ENCODE measurements at regions not wholly inside any gene's neighbourhood (a gene's known extent, or its start where the extent isn't known, plus 50 kb on each side); places are given as distances from the start of the nearest gene placed in this dataset.
A peak's percentile ranks its signal among the peaks of the same experiment; 100 is the strongest.

- in situ Hi-C loops (cut with MboI; ENCODE audit: low pct_unique_long_range_greater_than_20kb, low sequenced_read_pairs): no loop called here
Measured at GRCh38 chr6:111982681-111983080, 71.2 kb upstream of the CCN6 start.

GRCh38 chr6:111983193-111983592 is 70.7 kb upstream of the CCN6 start:
- in situ Hi-C loops (cut with MboI; ENCODE audit: low pct_unique_long_range_greater_than_20kb, low sequenced_read_pairs): no loop called here

More at GRCh38 chr6:111982681-111983080, 71.2 kb upstream of the CCN6 start:
- no peak for DNase-seq

GRCh38 chr6:111984081-111984480 is 69.8 kb upstream of the CCN6 start:
- in situ Hi-C loops (cut with MboI; ENCODE audit: low pct_unique_long_range_greater_than_20kb, low sequenced_read_pairs): no loop called here

More at GRCh38 chr6:111983193-111983592, 70.7 kb upstream of the CCN6 start:
- no peak for DNase-seq

GRCh38 chr6:111984516-111985201 is 69.2 kb upstream of the CCN6 start:
- in situ Hi-C loops (cut with MboI; ENCODE audit: low pct_unique_long_range_greater_than_20kb, low sequenced_read_pairs): no loop called here
- DNase-seq: no peak

More at GRCh38 chr6:111984081-111984480, 69.8 kb upstream of the CCN6 start:
- no peak for DNase-seq

- in situ Hi-C loops (cut with MboI; ENCODE audit: low pct_unique_long_range_greater_than_20kb, low sequenced_read_pairs): no loop called here
- no peak for DNase-seq
Measured at GRCh38 chr6:111985202-111985731, 68.6 kb upstream of the CCN6 start.

GRCh38 chr6:111986651-111987050 is 67.3 kb upstream of the CCN6 start:
- in situ Hi-C loops (cut with MboI; ENCODE audit: low pct_unique_long_range_greater_than_20kb, low sequenced_read_pairs): no loop called here
- no peak for DNase-seq

GRCh38 chr6:111987295-111987694 is 66.6 kb upstream of the CCN6 start:
- in situ Hi-C loops (cut with MboI; ENCODE audit: low pct_unique_long_range_greater_than_20kb, low sequenced_read_pairs): no loop called here

GRCh38 chr6:111988926-111989325 is 65.0 kb upstream of the CCN6 start:
- in situ Hi-C loops (cut with MboI; ENCODE audit: low pct_unique_long_range_greater_than_20kb, low sequenced_read_pairs): no loop called here
- no peak for DNase-seq

More at GRCh38 chr6:111987295-111987694, 66.6 kb upstream of the CCN6 start:
- DNase-seq: peak; percentile 10

- DNase-seq: no peak
- in situ Hi-C loops (cut with MboI; ENCODE audit: low pct_unique_long_range_greater_than_20kb, low sequenced_read_pairs): no loop called here
Measured at GRCh38 chr6:111989743-111990142, 64.2 kb upstream of the CCN6 start.

- DNase-seq: no peak
- in situ Hi-C loops (cut with MboI; ENCODE audit: low pct_unique_long_range_greater_than_20kb, low sequenced_read_pairs): no loop called here
Measured at GRCh38 chr6:111990214-111990613, 63.7 kb upstream of the CCN6 start.

GRCh38 chr6:111992851-111993250 is 61.1 kb upstream of the CCN6 start:
- in situ Hi-C loops (cut with MboI; ENCODE audit: low pct_unique_long_range_greater_than_20kb, low sequenced_read_pairs): no loop called here
- no peak for DNase-seq

GRCh38 chr6:111993342-111993741 is 60.6 kb upstream of the CCN6 start:
- DNase-seq: no peak
- in situ Hi-C loops (cut with MboI; ENCODE audit: low pct_unique_long_range_greater_than_20kb, low sequenced_read_pairs): no loop called here

- DNase-seq: no peak
- in situ Hi-C loops (cut with MboI; ENCODE audit: low pct_unique_long_range_greater_than_20kb, low sequenced_read_pairs): no loop called here
Measured at GRCh38 chr6:111994791-111995190, 59.1 kb upstream of the CCN6 start.

- in situ Hi-C loops (cut with MboI; ENCODE audit: low pct_unique_long_range_greater_than_20kb, low sequenced_read_pairs): no loop called here
- DNase-seq: no peak
Measured at GRCh38 chr6:111995404-111995803, 58.5 kb upstream of the CCN6 start.

GRCh38 chr6:111996144-111996865 is 57.6 kb upstream of the CCN6 start:
- DNase-seq: no peak
- in situ Hi-C loops (cut with MboI; ENCODE audit: low pct_unique_long_range_greater_than_20kb, low sequenced_read_pairs): no loop called here

GRCh38 chr6:111997078-111997852 is 56.6 kb upstream of the CCN6 start:
- DNase-seq: peak; percentile 65
- in situ Hi-C loops (cut with MboI; ENCODE audit: low pct_unique_long_range_greater_than_20kb, low sequenced_read_pairs): no loop called here

- in situ Hi-C loops (cut with MboI; ENCODE audit: low pct_unique_long_range_greater_than_20kb, low sequenced_read_pairs): no loop called here
- DNase-seq: no peak
Measured at GRCh38 chr6:111997853-111998208, 56.1 kb upstream of the CCN6 start.

GRCh38 chr6:112002307-112002706 is 51.6 kb upstream of the CCN6 start:
- in situ Hi-C loops (cut with MboI; ENCODE audit: low pct_unique_long_range_greater_than_20kb, low sequenced_read_pairs): no loop called here
- DNase-seq: no peak

Measured in KBM-7 (cell line).